Choroid plexus epithelial cell (primary cell): ENCODE measurements at regions not wholly inside any gene's neighbourhood (a gene's known extent, or its start where the extent isn't known, plus 50 kb on each side); places are given as distances from the start of the nearest gene placed in this dataset.

Experiments used
- DNase-seq: peaks from one replicate; pipeline ENCODE4 v3.0.0-alpha.2; 2010; ENCODE audit warnings: low read depth
- H3K4me3 ChIP-seq: 2 replicates; pipeline ENCODE4 v1.5.1; 2011; ENCODE audit warnings: low read depth, mild to moderate bottlenecking, control low read depth, low read length, moderate library complexity
- CTCF ChIP-seq: conservative IDR thresholded peaks from 2 replicates; pipeline ENCODE4 v1.5.1; 2011; ENCODE audit warnings: low read depth, mild to moderate bottlenecking, control low read depth, inconsistent platforms, low read length, moderate library complexity

GRCh38 chr3:187545366-187545765, 124.8 kb downstream of the SST start:
- DNase-seq: no peak
- H3K4me3 ChIP-seq: no peak overlapping the region
- no peak for TF ChIP-seq CTCF

GRCh38 chr3:187544326-187544725, 125.9 kb downstream of the SST start:
- TF ChIP-seq CTCF: no peak
- no peak overlapping the region for H3K4me3 ChIP-seq
- DNase-seq: no peak

- TF ChIP-seq CTCF: no peak
- DNase-seq: no peak
- no peak overlapping the region for H3K4me3 ChIP-seq
These were observed 129.3 kb downstream of the SST start for GRCh38 chr3:187540847-187541246.

GRCh38 chr3:187536185-187536584, 134.0 kb downstream of the SST start:
- no peak overlapping the region for H3K4me3 ChIP-seq
- no peak for TF ChIP-seq CTCF
- no peak for DNase-seq

- no peak for DNase-seq
- TF ChIP-seq CTCF: no peak
- H3K4me3 ChIP-seq: no peak overlapping the region
These were observed 136.4 kb downstream of the SST start for GRCh38 chr3:187533797-187534196.

GRCh38 chr3:187531831-187532230, 138.4 kb downstream of the SST start:
- H3K4me3 ChIP-seq: no peak overlapping the region
- no peak for DNase-seq
- TF ChIP-seq CTCF: no peak

- no peak for DNase-seq
These were observed 147.3 kb downstream of the SST start for GRCh38 chr3:187522890-187523289.

More at GRCh38 chr3:187522890-187523289, 147.3 kb downstream of the SST start:
- H3K4me3 ChIP-seq: no peak overlapping the region
- no peak for TF ChIP-seq CTCF
